ENCODE measurements at regions not wholly inside any gene's neighbourhood (a gene's known extent, or its start where the extent isn't known, plus 50 kb on each side); places are given as distances from the start of the nearest gene placed in this dataset.

DNA sequence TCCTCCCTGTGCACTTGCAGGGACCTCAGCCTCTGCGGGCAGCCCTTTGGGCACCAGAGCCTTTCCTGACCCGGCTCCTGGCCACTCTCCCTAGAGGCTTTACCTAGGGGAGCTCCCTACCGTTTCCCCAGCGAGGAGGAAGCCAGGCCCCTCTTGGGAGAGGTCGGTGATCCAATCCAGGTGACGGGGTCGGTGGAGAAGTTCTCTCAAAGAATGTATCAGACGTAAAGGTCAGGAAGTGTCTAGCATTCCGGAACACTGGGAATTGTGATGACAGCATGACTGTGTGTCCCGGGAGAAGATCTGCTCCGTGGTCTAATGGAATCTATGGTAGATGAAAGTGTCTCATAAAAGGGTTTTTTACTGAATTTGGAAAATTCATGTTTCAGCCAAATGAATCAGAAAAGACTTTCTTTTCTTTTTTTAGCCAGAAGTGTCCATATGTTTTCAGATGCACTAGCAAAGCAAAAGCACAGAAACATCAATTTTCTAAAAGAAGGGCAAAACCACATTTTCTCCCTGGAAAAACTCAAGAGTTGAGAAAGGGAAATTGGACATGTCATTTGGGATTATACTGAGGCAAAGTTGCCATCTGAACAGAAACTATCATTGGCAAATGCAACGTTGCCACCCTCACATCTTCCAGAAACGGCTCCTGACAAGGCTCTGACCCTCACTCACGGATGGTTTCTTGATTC lies 289.4 kb downstream of the THBS2 start:
- no peak overlapping the region for H2AFZ ChIP-seq (replicated peaks)
- H3K27ac Mint-ChIP-seq: no peak overlapping the region
- H3K4me3 Mint-ChIP-seq: no peak overlapping the region

GRCh38 chr6:168962886-168963285 lies 290.8 kb downstream of the THBS2 start:
- Histone ChIP-seq H3K4me1 (no peaks in the 10 kb centered on the region), H3K36me3 (no peaks in the 10 kb centered on the region), H3K27me3 (no peaks in the 10 kb centered on the region), H3K27ac (no peak overlapping the region), H3K9me3 (ENCODE audit: low read depth) (no peaks in the 10 kb centered on the region), H3K4me3 (no peak overlapping the region), H4K20me1 (ENCODE audit: low read depth) (no peaks in the 10 kb centered on the region), H3K79me2 (ENCODE audit: low read depth) (no peaks in the 10 kb centered on the region), H2AFZ (replicated peaks) (no peak overlapping the region), H3F3A (ENCODE audit: low read depth) (no peaks in the 10 kb centered on the region), H3K4me2 (no peak overlapping the region), H3K9ac (no peak overlapping the region)
- peaks cover 6% of the 10 kb centered on the region for H3K9me3 Mint-ChIP-seq
- H3K4me1 Mint-ChIP-seq: peaks cover 3% of the 10 kb centered on the region
- H3K4me3 Mint-ChIP-seq: no peak overlapping the region
- DNase-seq (ENCODE audit: low spot score): no peak
- no peak overlapping the region for H3K27ac Mint-ChIP-seq
- no peaks in the 10 kb centered on the region for H3K36me3 Mint-ChIP-seq
- no peaks in the 10 kb centered on the region for H3K27me3 Mint-ChIP-seq (ENCODE audit: insufficient read depth, low read depth)
- no peak for TF ChIP-seq EZH2 (IDR thresholded peaks at IDR 0.05)
- no peak for TF ChIP-seq EZH2phosphoT487 (IDR thresholded peaks at IDR 0.05)
- TF ChIP-seq, protein P1, sequence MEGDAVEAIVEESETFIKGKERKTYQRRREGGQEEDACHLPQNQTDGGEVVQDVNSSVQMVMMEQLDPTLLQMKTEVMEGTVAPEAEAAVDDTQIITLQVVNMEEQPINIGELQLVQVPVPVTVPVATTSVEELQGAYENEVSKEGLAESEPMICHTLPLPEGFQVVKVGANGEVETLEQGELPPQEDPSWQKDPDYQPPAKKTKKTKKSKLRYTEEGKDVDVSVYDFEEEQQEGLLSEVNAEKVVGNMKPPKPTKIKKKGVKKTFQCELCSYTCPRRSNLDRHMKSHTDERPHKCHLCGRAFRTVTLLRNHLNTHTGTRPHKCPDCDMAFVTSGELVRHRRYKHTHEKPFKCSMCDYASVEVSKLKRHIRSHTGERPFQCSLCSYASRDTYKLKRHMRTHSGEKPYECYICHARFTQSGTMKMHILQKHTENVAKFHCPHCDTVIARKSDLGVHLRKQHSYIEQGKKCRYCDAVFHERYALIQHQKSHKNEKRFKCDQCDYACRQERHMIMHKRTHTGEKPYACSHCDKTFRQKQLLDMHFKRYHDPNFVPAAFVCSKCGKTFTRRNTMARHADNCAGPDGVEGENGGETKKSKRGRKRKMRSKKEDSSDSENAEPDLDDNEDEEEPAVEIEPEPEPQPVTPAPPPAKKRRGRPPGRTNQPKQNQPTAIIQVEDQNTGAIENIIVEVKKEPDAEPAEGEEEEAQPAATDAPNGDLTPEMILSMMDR (IDR thresholded peaks at IDR 0.05): no peak

More for the DNA sequence above, 289.4 kb downstream of the THBS2 start:
- Histone ChIP-seq H3K9me3 (ENCODE audit: low read depth) (no peaks in the 10 kb centered on the region), H3K9ac (no peak overlapping the region), H3F3A (ENCODE audit: low read depth) (no peaks in the 10 kb centered on the region), H3K27me3 (no peaks in the 10 kb centered on the region), H3K4me2 (no peak overlapping the region), H3K4me1 (no peaks in the 10 kb centered on the region), H4K20me1 (ENCODE audit: low read depth) (no peaks in the 10 kb centered on the region), H3K4me3 (no peak overlapping the region), H3K27ac (no peak overlapping the region), H3K36me3 (no peaks in the 10 kb centered on the region), H3K79me2 (ENCODE audit: low read depth) (no peaks in the 10 kb centered on the region)
- Mint-ChIP-seq H3K27me3 (ENCODE audit: insufficient read depth, low read depth) (no peaks in the 10 kb centered on the region), H3K9me3 (peaks cover 6% of the 10 kb centered on the region), H3K36me3 (no peaks in the 10 kb centered on the region), H3K4me1 (peaks cover 7% of the 10 kb centered on the region)
- TF ChIP-seq, protein P1 (IDR thresholded peaks at IDR 0.05): no peak
- no peak for TF ChIP-seq EZH2phosphoT487 (IDR thresholded peaks at IDR 0.05)
- no peak for TF ChIP-seq EZH2 (IDR thresholded peaks at IDR 0.05)
- no peak for DNase-seq (ENCODE audit: low spot score)

GRCh38 chr6:168961264-168961656 lies 292.4 kb downstream of the THBS2 start:
- no peaks in the 10 kb centered on the region for H3K79me2 ChIP-seq (ENCODE audit: low read depth)
- TF ChIP-seq, protein P1 (IDR thresholded peaks at IDR 0.05): no peak
- no peak for TF ChIP-seq EZH2 (IDR thresholded peaks at IDR 0.05)
- TF ChIP-seq EZH2phosphoT487 (IDR thresholded peaks at IDR 0.05): no peak
- H2AFZ ChIP-seq (replicated peaks): no peak overlapping the region
- no peak for DNase-seq (ENCODE audit: low spot score)
- H3K36me3 ChIP-seq: no peaks in the 10 kb centered on the region
- H3K9ac ChIP-seq: no peak overlapping the region
- no peaks in the 10 kb centered on the region for H3F3A ChIP-seq (ENCODE audit: low read depth)
- Mint-ChIP-seq H3K27ac (no peak overlapping the region), H3K36me3 (no peaks in the 10 kb centered on the region), H3K4me1 (no peaks in the 10 kb centered on the region), H3K4me3 (no peak overlapping the region), H3K27me3 (ENCODE audit: insufficient read depth, low read depth) (no peaks in the 10 kb centered on the region), H3K9me3 (no peaks in the 10 kb centered on the region)
- no peak overlapping the region for H3K4me3 ChIP-seq
- H3K4me1 ChIP-seq: no peaks in the 10 kb centered on the region
- no peaks in the 10 kb centered on the region for H3K9me3 ChIP-seq (ENCODE audit: low read depth)
- H3K4me2 ChIP-seq: no peak overlapping the region
- H3K27ac ChIP-seq: no peak overlapping the region
- no peaks in the 10 kb centered on the region for H3K27me3 ChIP-seq
- no peaks in the 10 kb centered on the region for H4K20me1 ChIP-seq (ENCODE audit: low read depth)
